Esophagus muscularis mucosa (tissue), 4 donors: ENCODE measurements at regions not wholly inside any gene's neighbourhood (a gene's known extent, or its start where the extent isn't known, plus 50 kb on each side); places are given as distances from the start of the nearest gene placed in this dataset.

Source experiments
- CTCF ChIP-seq, 3 experiments: fragments of 200-600 bp in 2 of 3; fragments of 450-650 bp in 1 of 3; sonication (generic) in 2 of 3; IDR thresholded peaks; one replicate each; pipeline ENCODE4 v1.5.1; 2017 to 2019; ENCODE audit warnings: antibody characterized with exemption in 3 of 3, mild to moderate bottlenecking in 2 of 3, moderate library complexity in 1 of 3
- EP300 ChIP-seq: sonication (generic); formaldehyde crosslinking; IDR thresholded peaks from one replicate; pipeline ENCODE4 v1.6.1; 2017; ENCODE audit warnings: antibody characterized with exemption
- POLR2A ChIP-seq: fragments of 450-650 bp; IDR thresholded peaks from one replicate; pipeline ENCODE4 v1.6.1; 2017; ENCODE audit warnings: antibody characterized with exemption, moderate library complexity, mild to moderate bottlenecking, low read depth
- POLR2AphosphoS5 ChIP-seq, 2 donors: sonication (generic); formaldehyde crosslinking; IDR thresholded peaks; one replicate each; pipeline ENCODE4 v1.6.1; 2017; ENCODE audit warnings: antibody characterized with exemption in 2 of 2

GRCh38 chr22:22949953-22950352 lies 62.3 kb downstream of the IGLL5 start:
- TF ChIP-seq CTCF (IDR thresholded peaks at IDR 0.05) (no peak), POLR2A (no peak), POLR2AphosphoS5 (IDR thresholded peaks at IDR 0.05) (no peak), EP300 (no peak)
